GM03348 (cell line): ENCODE measurements at regions not wholly inside any gene's neighbourhood (a gene's known extent, or its start where the extent isn't known, plus 50 kb on each side); places are given as distances from the start of the nearest gene placed in this dataset.
"Not testable (repeated sequence)": the region's sequence is repeated elsewhere in the genome, so short reads cannot be mapped to it uniquely, and the experiment has no call there.

ENCODE experiments used
- DNase-seq: peaks from one replicate; pipeline ENCODE4 v3.0.0; 2012; ENCODE audit warnings: low spot score

GRCh38 chr10:94088926-94089381 lies 95.2 kb downstream of the PLCE1 start:
- no peak for DNase-seq

GRCh38 chr10:94091649-94092048 lies 97.9 kb downstream of the PLCE1 start:
- no peak for DNase-seq

- DNase-seq = no peak
Measured at GRCh38 chr10:94092848-94093247, 99.1 kb downstream of the PLCE1 start.

- no peak for DNase-seq
Measured at GRCh38 chr10:94093286-94093905, 99.7 kb downstream of the PLCE1 start.

- DNase-seq = no peak
Measured at GRCh38 chr10:94094540-94094939, 100.8 kb downstream of the PLCE1 start.

- DNase-seq = peak; percentile 20
Measured at GRCh38 chr10:94097656-94098055, 103.9 kb downstream of the PLCE1 start.

- DNase-seq = no peak
Measured at GRCh38 chr10:94098896-94099295, 105.2 kb downstream of the PLCE1 start.

GRCh38 chr10:94101894-94102293 lies 108.2 kb downstream of the PLCE1 start:
- no peak for DNase-seq

GRCh38 chr10:94102436-94102835 lies 108.7 kb downstream of the PLCE1 start:
- DNase-seq = no peak

- DNase-seq = no peak
Measured at GRCh38 chr10:94103192-94103591, 109.5 kb downstream of the PLCE1 start.

GRCh38 chr10:94103801-94104221 lies 110.1 kb downstream of the PLCE1 start:
- DNase-seq = no peak

- no peak for DNase-seq
Measured at GRCh38 chr10:94104316-94105000, 110.7 kb downstream of the PLCE1 start.

- DNase-seq = no peak
Measured at GRCh38 chr10:94105226-94105625, 111.5 kb downstream of the PLCE1 start.

GRCh38 chr10:94107191-94107590 lies 113.5 kb downstream of the PLCE1 start:
- DNase-seq = no peak

GRCh38 chr10:94108200-94108599 lies 114.5 kb downstream of the PLCE1 start:
- peak; percentile 72 for DNase-seq

- DNase-seq = no peak
Measured at GRCh38 chr10:94111367-94111766, 117.6 kb downstream of the PLCE1 start.

- DNase-seq = no peak
Measured at GRCh38 chr10:94112321-94112720, 118.6 kb downstream of the PLCE1 start.

- peak; percentile 21 for DNase-seq
Measured at GRCh38 chr10:94115725-94116124, 122.0 kb downstream of the PLCE1 start.

GRCh38 chr10:94116848-94117247 lies 123.1 kb downstream of the PLCE1 start:
- DNase-seq = no peak

- no peak for DNase-seq
Measured at GRCh38 chr10:94122211-94122610, 128.5 kb downstream of the PLCE1 start.

- DNase-seq = peak; percentile 87
Measured at GRCh38 chr10:94123258-94123995, 129.7 kb downstream of the PLCE1 start.

- not testable (repeated sequence) for DNase-seq
Measured at GRCh38 chr10:94124147-94124546, 130.4 kb downstream of the PLCE1 start.

- DNase-seq = not testable (repeated sequence)
Measured at GRCh38 chr10:94125268-94125667, 131.5 kb downstream of the PLCE1 start.
